Lung microvascular endothelial cell (primary cell): ENCODE measurements at regions not wholly inside any gene's neighbourhood (a gene's known extent, or its start where the extent isn't known, plus 50 kb on each side); places are given as distances from the start of the nearest gene placed in this dataset.

Experiments
- DNase-seq, 2 donors: peaks; one replicate each; pipeline versions ENCODE4 v3.0.0 to v3.0.0-alpha.2; 2010; ENCODE audit warnings: low read depth in 2 of 2

GRCh38 chr13:39100996-39101738 lies 62.9 kb downstream of the NHLRC3 start:
- DNase-seq, result no peak

- no peak for DNase-seq
Observed at GRCh38 chr13:39102981-39103490, 64.8 kb downstream of the NHLRC3 start.

GRCh38 chr13:39105110-39105509 lies 66.9 kb downstream of the NHLRC3 start:
- DNase-seq, result peak; percentile 8 to 32

- DNase-seq, result peak in 1 of 2 donors; percentile 12
Observed at GRCh38 chr13:39106216-39107005, 68.2 kb downstream of the NHLRC3 start.

GRCh38 chr13:39107561-39107960 lies 69.3 kb downstream of the NHLRC3 start:
- no peak for DNase-seq

- DNase-seq, result no peak
Observed at GRCh38 chr13:39108783-39109182, 70.5 kb downstream of the NHLRC3 start.

GRCh38 chr13:39110518-39111097 lies 72.4 kb downstream of the NHLRC3 start:
- DNase-seq, result no peak

- DNase-seq, result no peak
Observed at GRCh38 chr13:39111145-39111544, 72.9 kb downstream of the NHLRC3 start.

- DNase-seq, result no peak
Observed at GRCh38 chr13:39119422-39119821, 81.2 kb downstream of the NHLRC3 start.

GRCh38 chr13:39123578-39123977 lies 85.3 kb downstream of the NHLRC3 start:
- DNase-seq, result no peak

- no peak for DNase-seq
Observed at GRCh38 chr13:39129213-39129612, 91.0 kb downstream of the NHLRC3 start.

GRCh38 chr13:39130301-39130700 lies 92.0 kb downstream of the NHLRC3 start:
- DNase-seq, result no peak

GRCh38 chr13:39132286-39133230 lies 94.3 kb downstream of the NHLRC3 start:
- no peak for DNase-seq

GRCh38 chr13:39133781-39134180 lies 95.5 kb downstream of the NHLRC3 start:
- DNase-seq, result no peak

GRCh38 chr13:39134574-39134973 lies 96.3 kb downstream of the NHLRC3 start:
- no peak for DNase-seq

- no peak for DNase-seq
Observed at GRCh38 chr13:39144391-39144790, 106.1 kb downstream of the NHLRC3 start.

- peak; percentile 53 to 70 for DNase-seq
Observed at GRCh38 chr13:39144941-39145533, 106.8 kb downstream of the NHLRC3 start.

- peak in 1 of 2 donors; percentile 2 for DNase-seq
Observed at GRCh38 chr13:39148513-39148961, 110.3 kb downstream of the NHLRC3 start.

- DNase-seq, result no peak
Observed at GRCh38 chr13:39149896-39150295, 111.6 kb downstream of the NHLRC3 start.

- no peak for DNase-seq
Observed at GRCh38 chr13:39154041-39154440, 115.8 kb downstream of the NHLRC3 start.

- peak in 1 of 2 donors; percentile 37 for DNase-seq
Observed at GRCh38 chr13:39159393-39159792, 121.1 kb downstream of the NHLRC3 start.
